ENCODE measurements at regions not wholly inside any gene's neighbourhood (a gene's known extent, or its start where the extent isn't known, plus 50 kb on each side); places are given as distances from the start of the nearest gene placed in this dataset.
A peak's percentile ranks its signal among the peaks of the same experiment; 100 is the strongest.

- DNase-seq: no peak
- in situ Hi-C loops (cut with MboI; ENCODE audit: low pct_unique_long_range_greater_than_20kb, low sequenced_read_pairs): no loop called here
Observed at GRCh38 chr17:77484111-77484510, 343.3 kb downstream of the SEC14L1 start.

- in situ Hi-C loops (cut with MboI; ENCODE audit: low pct_unique_long_range_greater_than_20kb, low sequenced_read_pairs): no loop called here
- no peak for DNase-seq
Observed at GRCh38 chr17:77485089-77485833, 344.5 kb downstream of the SEC14L1 start.

DNA sequence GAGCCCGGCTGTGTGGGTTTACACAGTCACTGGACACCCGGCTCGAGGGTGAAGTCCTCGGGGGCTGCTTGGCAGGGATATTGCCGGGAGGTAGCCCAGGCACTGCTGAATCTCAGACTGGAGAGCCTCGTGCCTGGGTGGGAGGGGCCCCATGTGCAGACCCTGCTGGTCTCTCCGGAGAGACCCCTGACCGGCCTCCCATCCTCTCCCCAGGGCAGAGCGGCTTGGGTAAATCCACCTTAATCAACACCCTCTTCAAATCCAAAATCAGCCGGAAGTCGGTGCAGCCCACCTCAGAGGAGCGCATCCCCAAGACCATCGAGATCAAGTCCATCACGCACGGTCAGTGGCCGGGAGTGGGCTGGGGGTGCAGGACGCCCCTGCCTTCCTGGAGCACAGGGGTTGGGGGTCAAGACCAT, 346.5 kb downstream of the SEC14L1 start:
- DNase-seq: no peak
- in situ Hi-C loops (cut with MboI; ENCODE audit: low pct_unique_long_range_greater_than_20kb, low sequenced_read_pairs): no loop called here

GRCh38 chr17:77487677-77488530, 347.1 kb downstream of the SEC14L1 start:
- in situ Hi-C loops (cut with MboI; ENCODE audit: low pct_unique_long_range_greater_than_20kb, low sequenced_read_pairs): no loop called here
- no peak for DNase-seq

DNA sequence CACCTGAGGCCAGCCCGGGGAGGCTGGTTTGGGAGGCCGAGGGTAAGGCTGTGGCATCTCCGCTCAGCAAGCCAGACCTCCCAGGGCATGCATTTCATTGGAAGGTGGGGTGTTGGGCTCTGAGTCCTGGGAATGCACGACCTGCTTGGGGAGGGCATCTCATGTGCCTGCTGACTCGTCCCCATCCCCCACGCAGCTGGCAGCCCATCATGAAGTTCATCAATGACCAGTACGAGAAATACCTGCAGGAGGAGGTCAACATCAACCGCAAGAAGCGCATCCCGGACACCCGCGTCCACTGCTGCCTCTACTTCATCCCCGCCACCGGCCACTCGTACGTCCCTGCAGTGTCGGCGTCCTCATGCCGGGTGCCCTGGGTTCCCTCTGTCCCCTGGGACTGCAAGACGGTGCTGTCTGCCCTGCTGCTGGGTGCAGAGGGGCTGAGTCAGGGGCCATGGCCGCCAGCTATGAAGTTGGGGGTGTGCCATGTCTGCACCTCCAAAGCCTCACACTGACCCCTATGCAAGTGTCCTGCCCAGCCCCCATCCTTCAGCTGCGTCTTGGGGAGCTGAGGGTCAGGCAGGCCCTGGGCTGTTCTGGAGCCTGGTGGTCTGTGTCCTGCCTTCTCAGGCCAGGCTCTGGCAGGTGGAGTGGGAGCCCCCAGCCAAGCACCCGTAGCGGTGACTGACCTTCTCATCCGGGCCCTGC, 347.9 kb downstream of the SEC14L1 start:
- no peak for DNase-seq
- in situ Hi-C loops (cut with MboI; ENCODE audit: low pct_unique_long_range_greater_than_20kb, low sequenced_read_pairs): no loop called here

DNA sequence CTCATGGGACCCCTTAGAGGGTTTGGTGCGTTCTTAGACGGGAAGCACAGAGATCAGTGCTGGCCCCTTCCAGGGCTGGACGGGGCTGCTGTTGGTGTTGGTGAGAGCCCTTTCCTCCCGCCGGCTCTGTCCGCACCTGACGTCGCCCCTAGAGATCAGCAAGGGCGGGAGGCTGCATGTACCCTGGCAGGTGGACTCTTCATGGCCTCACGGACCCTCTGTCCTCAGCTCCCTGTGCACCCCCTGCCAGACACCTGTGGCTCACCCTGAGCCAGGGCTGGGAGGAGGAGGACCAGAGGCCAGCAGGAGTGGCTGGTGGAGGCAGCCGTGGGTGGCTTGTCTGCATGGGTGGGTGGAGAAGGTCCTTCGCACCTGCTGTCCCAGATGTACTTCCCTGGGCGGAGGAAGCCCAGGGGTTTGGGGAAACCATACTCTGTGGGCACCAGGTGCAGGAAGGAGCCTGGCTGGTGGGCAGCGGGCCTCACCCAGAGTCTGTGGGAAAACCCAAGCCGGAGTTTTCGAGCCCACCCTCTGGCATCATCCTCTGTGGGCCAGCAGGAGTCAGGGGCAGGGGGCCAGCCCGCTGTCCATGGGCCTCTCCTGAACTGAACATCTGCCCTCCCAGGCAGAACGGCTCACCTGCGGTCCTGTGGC, 348.6 kb downstream of the SEC14L1 start:
- DNase-seq: no peak
- in situ Hi-C loops (cut with MboI; ENCODE audit: low pct_unique_long_range_greater_than_20kb, low sequenced_read_pairs): no loop called here

DNA sequence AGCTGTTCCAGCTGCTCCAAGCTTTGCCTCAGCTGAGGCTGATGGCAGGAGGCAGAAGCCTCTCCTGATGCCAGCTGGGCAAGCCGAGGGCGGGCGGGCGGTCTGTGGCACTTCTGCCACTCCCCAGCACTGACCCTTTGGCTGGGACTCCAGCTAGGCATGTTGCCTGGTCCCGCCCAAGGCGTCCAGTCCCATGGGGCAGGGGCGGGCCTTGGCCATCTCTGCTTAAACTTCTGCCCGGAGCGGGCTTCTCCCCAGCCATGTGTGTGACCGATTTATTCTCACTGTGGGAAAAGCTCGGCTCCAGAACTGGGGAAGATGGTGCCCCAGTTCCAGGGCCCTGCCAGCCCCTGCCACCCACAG, 349.1 kb downstream of the SEC14L1 start:
- in situ Hi-C loops (cut with MboI; ENCODE audit: low pct_unique_long_range_greater_than_20kb, low sequenced_read_pairs): no loop called here

GRCh38 chr17:77490361-77491183, 349.8 kb downstream of the SEC14L1 start:
- in situ Hi-C loops (cut with MboI; ENCODE audit: low pct_unique_long_range_greater_than_20kb, low sequenced_read_pairs): no loop called here
- no peak for DNase-seq

More for the DNA sequence above, 349.1 kb downstream of the SEC14L1 start:
- DNase-seq: no peak

- DNase-seq: no peak
- in situ Hi-C loops (cut with MboI; ENCODE audit: low pct_unique_long_range_greater_than_20kb, low sequenced_read_pairs): no loop called here
Observed at GRCh38 chr17:77491921-77492445, 351.2 kb downstream of the SEC14L1 start.

GRCh38 chr17:77492446-77493237, 351.9 kb downstream of the SEC14L1 start:
- in situ Hi-C loops (cut with MboI; ENCODE audit: low pct_unique_long_range_greater_than_20kb, low sequenced_read_pairs): no loop called here

GRCh38 chr17:77493238-77493820, 352.6 kb downstream of the SEC14L1 start:
- in situ Hi-C loops (cut with MboI; ENCODE audit: low pct_unique_long_range_greater_than_20kb, low sequenced_read_pairs): no loop called here
- no peak for DNase-seq

More at GRCh38 chr17:77492446-77493237, 351.9 kb downstream of the SEC14L1 start:
- DNase-seq: no peak

DNA sequence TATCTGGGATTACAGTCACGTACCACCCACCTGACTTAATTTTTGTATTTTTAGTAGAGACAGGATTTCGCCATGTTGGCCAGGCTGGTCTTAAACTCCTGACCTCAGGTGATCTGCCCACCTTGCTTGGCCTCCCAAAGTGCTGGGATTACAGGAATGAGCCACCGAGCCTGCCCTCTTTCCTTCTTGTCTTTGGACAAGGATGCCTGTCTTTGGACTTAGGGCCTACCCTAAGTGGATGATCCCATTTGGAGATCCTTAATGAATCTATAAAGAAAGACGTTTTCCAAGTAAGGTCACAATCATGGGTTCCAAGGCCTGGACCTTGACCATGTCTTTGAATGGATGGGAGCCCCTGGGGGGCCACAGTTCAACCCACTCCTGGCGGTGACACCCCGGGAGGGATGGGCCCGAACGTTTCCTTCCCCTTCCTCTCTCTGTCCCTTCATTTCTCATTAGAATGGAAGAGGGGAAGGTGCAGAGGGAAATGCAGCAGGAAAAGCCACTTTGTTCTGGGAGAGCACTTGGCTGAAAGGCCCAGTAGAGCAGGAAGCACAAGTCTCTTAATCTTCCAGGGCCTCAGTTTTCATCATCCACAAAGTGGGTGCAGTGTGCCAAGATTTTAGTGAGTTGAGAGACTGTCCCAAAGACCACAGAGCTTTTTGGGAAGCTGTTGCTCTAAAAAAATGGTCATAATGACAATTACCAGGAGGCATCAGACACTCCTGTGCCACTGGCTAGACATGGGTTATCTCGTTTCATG, 353.3 kb downstream of the SEC14L1 start:
- DNase-seq: no peak
- in situ Hi-C loops (cut with MboI; ENCODE audit: low pct_unique_long_range_greater_than_20kb, low sequenced_read_pairs): no loop called here

- in situ Hi-C loops (cut with MboI; ENCODE audit: low pct_unique_long_range_greater_than_20kb, low sequenced_read_pairs): no loop called here
- peak; percentile 87 for DNase-seq
Observed at GRCh38 chr17:77494664-77495435, 354.1 kb downstream of the SEC14L1 start.

GRCh38 chr17:77495575-77495974, 354.8 kb downstream of the SEC14L1 start:
- DNase-seq: no peak
- in situ Hi-C loops (cut with MboI; ENCODE audit: low pct_unique_long_range_greater_than_20kb, low sequenced_read_pairs): no loop called here

- DNase-seq: no peak
- in situ Hi-C loops (cut with MboI; ENCODE audit: low pct_unique_long_range_greater_than_20kb, low sequenced_read_pairs): no loop called here
Observed at GRCh38 chr17:77496401-77496801, 355.6 kb downstream of the SEC14L1 start.
